ENCODE measurements at regions not wholly inside any gene's neighbourhood (a gene's known extent, or its start where the extent isn't known, plus 50 kb on each side); places are given as distances from the start of the nearest gene placed in this dataset.

DNA sequence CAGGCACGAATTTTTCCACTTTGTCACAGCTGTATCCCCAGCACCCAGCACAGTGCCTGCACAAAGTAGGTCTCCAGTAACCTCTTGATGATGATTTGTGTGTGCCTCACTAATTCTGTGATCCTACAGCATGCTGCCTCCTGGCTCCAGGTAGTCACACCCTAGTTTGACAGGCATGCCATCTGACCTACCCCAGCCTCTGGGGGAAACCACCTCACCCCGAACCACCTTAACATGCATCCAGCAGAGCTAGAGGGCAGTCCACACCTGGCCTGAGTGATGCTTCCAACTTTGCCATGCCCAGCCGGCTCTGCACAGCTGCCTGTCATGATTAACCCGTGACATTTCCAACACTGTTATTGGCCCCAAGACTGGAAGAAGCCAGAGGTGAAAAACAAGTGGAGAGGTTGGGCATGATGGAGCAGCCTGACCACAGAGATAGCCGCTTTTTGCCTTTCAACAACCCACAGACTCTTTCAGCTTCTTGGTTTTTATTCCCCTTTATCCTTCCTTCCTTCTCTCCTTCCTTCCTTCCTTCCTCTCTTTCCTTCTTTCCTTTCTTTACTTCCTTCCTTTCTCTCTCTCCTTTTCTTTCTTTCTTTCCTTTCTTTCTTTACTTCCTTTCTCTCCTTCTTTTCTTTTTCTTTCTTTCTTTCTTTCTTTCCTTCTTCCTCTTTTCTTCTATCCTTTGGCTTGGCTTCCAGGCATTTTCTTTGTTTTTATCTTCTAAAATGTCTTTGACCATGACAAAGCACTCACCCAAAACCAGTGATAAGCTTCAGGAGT is 294.4 kb upstream of the SIX2 start:
- H3K27ac Mint-ChIP-seq = no peak overlapping the region
- H3K27me3 ChIP-seq (ENCODE audit: control insufficient read depth in 2 of 2, insufficient read depth in 2 of 2, low read length in 2 of 2) = no peaks in the 10 kb centered on the region
- no peak overlapping the region for H3K27ac ChIP-seq (ENCODE audit: low read depth, low read length)
- DNase-seq (no peak), ATAC-seq (no peak)
- H3K4me1 ChIP-seq (ENCODE audit: control insufficient read depth in 2 of 2, insufficient read depth in 2 of 2, low read length in 2 of 2) = no peaks in the 10 kb centered on the region
- no peaks in the 10 kb centered on the region for H3K9me3 ChIP-seq (ENCODE audit: control insufficient read depth in 2 of 3, low read length in 3 of 3)
- no peak overlapping the region for H3K4me3 ChIP-seq (ENCODE audit: low read length)
- H3K4me3 Mint-ChIP-seq = no peak overlapping the region
- CTCF ChIA-PET = no interaction called here
- intact Hi-C loops (cut with micrococcal nuclease) = no loop called here
- H3K27me3 Mint-ChIP-seq = peaks cover 5 to 29% (median 14%) of the 10 kb centered on the region in 5 donors
- H3K36me3 ChIP-seq (ENCODE audit: control insufficient read depth in 2 of 3, insufficient read depth in 3 of 3, low read length in 3 of 3) = no peaks in the 10 kb centered on the region
- no peaks in the 10 kb centered on the region for H3K36me3 Mint-ChIP-seq
- no peaks in the 10 kb centered on the region for H3K9me3 Mint-ChIP-seq
- H3K4me1 Mint-ChIP-seq = no peaks in the 10 kb centered on the region
- POLR2A ChIA-PET = no interaction called here

GRCh38 chr2:45301307-45302277 is 292.3 kb upstream of the SIX2 start:
- H3K9me3 Mint-ChIP-seq = no peaks in the 10 kb centered on the region
- peaks cover 5 to 27% (median 14%) of the 10 kb centered on the region in 5 donors for H3K27me3 Mint-ChIP-seq
- ATAC-seq (no peak), DNase-seq (no peak)
- H3K4me3 ChIP-seq (ENCODE audit: low read length) = no peak overlapping the region
- no peak overlapping the region for H3K27ac Mint-ChIP-seq
- no peaks in the 10 kb centered on the region for H3K27me3 ChIP-seq (ENCODE audit: control insufficient read depth in 2 of 2, insufficient read depth in 2 of 2, low read length in 2 of 2)
- no peak overlapping the region for H3K4me3 Mint-ChIP-seq
- no peaks in the 10 kb centered on the region for H3K36me3 Mint-ChIP-seq
- intact Hi-C loops (cut with micrococcal nuclease) = no loop called here
- H3K9me3 ChIP-seq (ENCODE audit: control insufficient read depth in 2 of 3, low read length in 3 of 3) = no peaks in the 10 kb centered on the region
- H3K27ac ChIP-seq (ENCODE audit: low read depth, low read length) = no peak overlapping the region
- H3K4me1 ChIP-seq (ENCODE audit: control insufficient read depth in 2 of 2, insufficient read depth in 2 of 2, low read length in 2 of 2) = no peaks in the 10 kb centered on the region
- POLR2A ChIA-PET = no interaction called here
- H3K36me3 ChIP-seq (ENCODE audit: control insufficient read depth in 2 of 3, insufficient read depth in 3 of 3, low read length in 3 of 3) = no peaks in the 10 kb centered on the region
- H3K4me1 Mint-ChIP-seq = no peaks in the 10 kb centered on the region
- CTCF ChIA-PET = no interaction called here

GRCh38 chr2:45300026-45300750 is 290.9 kb upstream of the SIX2 start:
- no peaks in the 10 kb centered on the region for H3K4me1 ChIP-seq (ENCODE audit: control insufficient read depth in 2 of 2, insufficient read depth in 2 of 2, low read length in 2 of 2)
- ATAC-seq = no peak

GRCh38 chr2:45299361-45299760 is 290.1 kb upstream of the SIX2 start:
- ChIA-PET CTCF (no interaction called here), POLR2A (no interaction called here)
- H3K4me1 Mint-ChIP-seq = no peaks in the 10 kb centered on the region
- Histone ChIP-seq H3K27ac (ENCODE audit: low read depth, low read length) (no peak overlapping the region), H3K27me3 (ENCODE audit: control insufficient read depth in 2 of 2, insufficient read depth in 2 of 2, low read length in 2 of 2) (no peaks in the 10 kb centered on the region), H3K9me3 (ENCODE audit: control insufficient read depth in 2 of 3, low read length in 3 of 3) (no peaks in the 10 kb centered on the region), H3K4me3 (ENCODE audit: low read length) (no peak overlapping the region), H3K36me3 (ENCODE audit: control insufficient read depth in 2 of 3, insufficient read depth in 3 of 3, low read length in 3 of 3) (no peaks in the 10 kb centered on the region), H3K4me1 (ENCODE audit: control insufficient read depth in 2 of 2, insufficient read depth in 2 of 2, low read length in 2 of 2) (no peaks in the 10 kb centered on the region)
- no peaks in the 10 kb centered on the region for H3K9me3 Mint-ChIP-seq
- H3K4me3 Mint-ChIP-seq = no peak overlapping the region
- no peak for DNase-seq
- ATAC-seq = no peak
- H3K27me3 Mint-ChIP-seq = peaks cover 10 to 36% (median 14%) of the 10 kb centered on the region in 5 donors
- intact Hi-C loops (cut with micrococcal nuclease) = no loop called here
- no peaks in the 10 kb centered on the region for H3K36me3 Mint-ChIP-seq
- no peak overlapping the region for H3K27ac Mint-ChIP-seq

More at GRCh38 chr2:45300026-45300750, 290.9 kb upstream of the SIX2 start:
- Mint-ChIP-seq H3K36me3 (no peaks in the 10 kb centered on the region), H3K27me3 (peaks cover 8 to 34% (median 14%) of the 10 kb centered on the region in 5 donors), H3K4me1 (no peaks in the 10 kb centered on the region), H3K27ac (no peak overlapping the region), H3K4me3 (no peak overlapping the region), H3K9me3 (no peaks in the 10 kb centered on the region)
- intact Hi-C loops (cut with micrococcal nuclease) = no loop called here
- no peaks in the 10 kb centered on the region for H3K36me3 ChIP-seq (ENCODE audit: control insufficient read depth in 2 of 3, insufficient read depth in 3 of 3, low read length in 3 of 3)
- H3K9me3 ChIP-seq (ENCODE audit: control insufficient read depth in 2 of 3, low read length in 3 of 3) = no peaks in the 10 kb centered on the region
- H3K4me3 ChIP-seq (ENCODE audit: low read length) = no peak overlapping the region
- no peak overlapping the region for H3K27ac ChIP-seq (ENCODE audit: low read depth, low read length)
- ChIA-PET POLR2A (no interaction called here), CTCF (no interaction called here)
- no peak for DNase-seq
- H3K27me3 ChIP-seq (ENCODE audit: control insufficient read depth in 2 of 2, insufficient read depth in 2 of 2, low read length in 2 of 2) = no peaks in the 10 kb centered on the region

GRCh38 chr2:45293182-45293581 is 283.9 kb upstream of the SIX2 start:
- H3K4me3 Mint-ChIP-seq = no peak overlapping the region
- Histone ChIP-seq H3K36me3 (ENCODE audit: control insufficient read depth in 2 of 3, insufficient read depth in 3 of 3, low read length in 3 of 3) (no peaks in the 10 kb centered on the region), H3K27me3 (ENCODE audit: control insufficient read depth in 2 of 2, insufficient read depth in 2 of 2, low read length in 2 of 2) (no peaks in the 10 kb centered on the region), H3K27ac (ENCODE audit: low read depth, low read length) (no peak overlapping the region), H3K4me3 (ENCODE audit: low read length) (no peak overlapping the region), H3K9me3 (ENCODE audit: control insufficient read depth in 2 of 3, low read length in 3 of 3) (no peaks in the 10 kb centered on the region), H3K4me1 (ENCODE audit: control insufficient read depth in 2 of 2, insufficient read depth in 2 of 2, low read length in 2 of 2) (no peaks in the 10 kb centered on the region)
- H3K36me3 Mint-ChIP-seq = no peaks in the 10 kb centered on the region
- no peak overlapping the region for H3K27ac Mint-ChIP-seq
- ChIA-PET POLR2A (no interaction called here), CTCF (no interaction called here)
- intact Hi-C loops (cut with micrococcal nuclease) = no loop called here
- DNase-seq (no peak), ATAC-seq (no peak)
- H3K9me3 Mint-ChIP-seq = peaks cover 0 to under 1% (median 0%) of the 10 kb centered on the region in 11 donors
- peaks cover 0 to 7% (median 0%) of the 10 kb centered on the region in 7 donors for H3K4me1 Mint-ChIP-seq
- peaks cover 7 to 26% (median 16%) of the 10 kb centered on the region in 5 donors for H3K27me3 Mint-ChIP-seq

DNA sequence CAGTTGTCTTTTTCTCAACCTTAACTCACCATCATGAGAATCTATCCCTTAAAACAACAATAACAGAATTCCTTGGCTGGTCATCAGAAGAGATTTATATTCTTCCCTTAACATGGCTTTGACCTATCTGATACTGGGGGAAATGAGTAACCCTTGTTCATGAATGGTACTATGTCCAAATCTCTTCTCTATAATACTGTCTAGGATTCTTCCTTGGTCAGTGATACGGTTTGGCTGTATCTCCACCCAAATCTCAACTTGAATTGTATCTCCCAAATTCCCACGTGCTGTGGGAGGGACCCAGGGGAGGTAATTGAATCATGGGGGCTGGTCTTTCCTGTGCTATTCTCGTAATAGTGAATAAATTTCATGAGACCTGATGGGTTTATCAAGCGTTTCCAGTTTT is 282.0 kb upstream of the SIX2 start:
- H3K9me3 Mint-ChIP-seq = peaks cover 0 to 3% (median 0%) of the 10 kb centered on the region in 11 donors

More for the DNA sequence above, 282.0 kb upstream of the SIX2 start:
- Mint-ChIP-seq H3K27me3 (peaks cover 8 to 33% (median 22%) of the 10 kb centered on the region in 5 donors), H3K36me3 (no peaks in the 10 kb centered on the region), H3K27ac (no peak overlapping the region), H3K4me1 (peaks cover 0 to 7% (median 0%) of the 10 kb centered on the region in 7 donors), H3K4me3 (no peak overlapping the region)
- CTCF ChIA-PET = no interaction called here
- no peak for ATAC-seq
- no peaks in the 10 kb centered on the region for H3K27me3 ChIP-seq (ENCODE audit: control insufficient read depth in 2 of 2, insufficient read depth in 2 of 2, low read length in 2 of 2)
- POLR2A ChIA-PET = no interaction called here
- H3K9me3 ChIP-seq (ENCODE audit: control insufficient read depth in 2 of 3, low read length in 3 of 3) = no peaks in the 10 kb centered on the region
- no peaks in the 10 kb centered on the region for H3K36me3 ChIP-seq (ENCODE audit: control insufficient read depth in 2 of 3, insufficient read depth in 3 of 3, low read length in 3 of 3)
- intact Hi-C loops (cut with micrococcal nuclease) = no loop called here
- no peak for DNase-seq
- no peaks in the 10 kb centered on the region for H3K4me1 ChIP-seq (ENCODE audit: control insufficient read depth in 2 of 2, insufficient read depth in 2 of 2, low read length in 2 of 2)
- no peak overlapping the region for H3K27ac ChIP-seq (ENCODE audit: low read depth, low read length)
- no peak overlapping the region for H3K4me3 ChIP-seq (ENCODE audit: low read length)
